Lung (tissue), 11 donors: ENCODE measurements at regions not wholly inside any gene's neighbourhood (a gene's known extent, or its start where the extent isn't known, plus 50 kb on each side); places are given as distances from the start of the nearest gene placed in this dataset.

ENCODE experiments used
- ATAC-seq: fragments of 200-7000 bp; cut with Tn5 transposase; one replicate; pipeline ENCODE4 v1.9.1; 2020; ENCODE audit warnings: moderate number of reproducible peaks; ENCODE audit not compliant: insufficient read depth, low FRiP score
- DNase-seq, 3 donors: peaks; one replicate each; pipeline ENCODE4 v3.0.0-alpha.2; 2013 to 2017
- H3K27ac ChIP-seq, 2 donors: one replicate each; pipeline ENCODE4 v1.5.1; 2013; ENCODE audit warnings: mild to moderate bottlenecking in 2 of 2, moderate library complexity in 2 of 2, control low read depth in 1 of 2, inconsistent platforms in 1 of 2, low read depth in 1 of 2, low read length in 1 of 2
- H3K27me3 ChIP-seq, 3 donors: one replicate each; pipeline ENCODE4 v1.5.1; 2013; ENCODE audit warnings: low read length in 2 of 3; ENCODE audit not compliant: control insufficient read depth in 3 of 3, insufficient read depth in 3 of 3
- H3K36me3 ChIP-seq, 4 donors: one replicate each; pipeline ENCODE4 v1.5.1; 2013; ENCODE audit warnings: low read length in 4 of 4, mild to moderate bottlenecking in 1 of 4, moderate library complexity in 1 of 4; ENCODE audit not compliant: control insufficient read depth in 4 of 4, insufficient read depth in 4 of 4
- H3K4me1 ChIP-seq, 5 donors: one replicate each; pipeline ENCODE4 v1.5.1; 2013; ENCODE audit warnings: low read length in 5 of 5, mild to moderate bottlenecking in 2 of 5, moderate library complexity in 1 of 5; ENCODE audit not compliant: control insufficient read depth in 5 of 5, insufficient read depth in 5 of 5
- H3K4me3 ChIP-seq: one replicate; pipeline ENCODE4 v1.5.1; 2013; ENCODE audit warnings: mild to moderate bottlenecking, control low read depth, moderate library complexity
- H3K9ac ChIP-seq, 2 donors: one replicate each; pipeline ENCODE4 v1.5.1; 2013; ENCODE audit warnings: low read length in 2 of 2, control low read depth in 1 of 2; ENCODE audit not compliant: insufficient read depth in 1 of 2
- H3K9me3 ChIP-seq, 4 donors: one replicate each; pipeline ENCODE4 v1.5.1; 2013; ENCODE audit warnings: low read length in 3 of 4, mild to moderate bottlenecking in 1 of 4, moderate library complexity in 1 of 4; ENCODE audit not compliant: control insufficient read depth in 4 of 4, insufficient read depth in 3 of 4
- CTCF ChIP-seq: IDR thresholded peaks from 2 replicates; pipeline ENCODE4 v1.5.1; 2012; ENCODE audit warnings: mild to moderate bottlenecking; ENCODE audit errors: control extremely low read depth, extremely low read depth
- WGBS, 2 donors: extraction: QIAGEN DNeasy Blood & Tissue Kit; methylation state at CpG; one replicate each; pipeline ENCODE4 v1.1.7; 2013; 5-methylcytosine and 5-hydroxymethylcytosine counted together
- donor health status: control.
- donor health status: control.
- donor health status: Bipolar disorder and iron deficiency.
- donor health status: healthy.
- donor health status: DM: yes; HTN: yes; CAD: no.

DNA sequence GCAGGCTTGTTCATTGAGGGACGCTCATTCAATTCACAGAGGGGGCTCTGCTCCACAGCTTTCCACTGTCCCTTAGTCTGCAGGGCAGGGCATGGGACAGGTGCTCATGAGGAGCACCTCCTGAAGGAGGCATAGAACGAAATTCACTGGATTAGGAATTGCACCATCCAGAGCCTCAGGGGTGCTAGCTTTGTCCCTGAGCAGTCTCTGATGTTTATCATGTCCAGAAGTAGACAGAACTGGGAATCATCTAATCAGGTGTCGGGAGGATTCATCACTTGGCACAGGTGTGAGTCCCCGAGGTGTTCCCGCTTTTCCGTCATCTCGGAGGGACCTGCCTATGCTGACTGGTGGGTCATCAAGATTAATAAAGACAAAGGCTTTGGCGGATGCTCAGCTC, 321.4 kb downstream of the AJAP1 start:
- peaks cover 0 to 5% (median 0%) of the 10 kb centered on the region in 4 donors for H3K9me3 ChIP-seq
- no peak overlapping the region for H3K27ac ChIP-seq
- TF ChIP-seq CTCF, result no peak
- H3K27me3 ChIP-seq, result no peaks in the 10 kb centered on the region
- H3K4me1 ChIP-seq, result peaks cover 0 to 2% (median 0%) of the 10 kb centered on the region in 5 donors
- WGBS, 2 donors, result 88 to 89% methylated on average over 8 of the region's 8 CpGs
- H3K9ac ChIP-seq, result no peak overlapping the region
- H3K4me3 ChIP-seq, result no peak overlapping the region
- DNase-seq, result no peak
- no peak for ATAC-seq
- no peaks in the 10 kb centered on the region for H3K36me3 ChIP-seq

DNA sequence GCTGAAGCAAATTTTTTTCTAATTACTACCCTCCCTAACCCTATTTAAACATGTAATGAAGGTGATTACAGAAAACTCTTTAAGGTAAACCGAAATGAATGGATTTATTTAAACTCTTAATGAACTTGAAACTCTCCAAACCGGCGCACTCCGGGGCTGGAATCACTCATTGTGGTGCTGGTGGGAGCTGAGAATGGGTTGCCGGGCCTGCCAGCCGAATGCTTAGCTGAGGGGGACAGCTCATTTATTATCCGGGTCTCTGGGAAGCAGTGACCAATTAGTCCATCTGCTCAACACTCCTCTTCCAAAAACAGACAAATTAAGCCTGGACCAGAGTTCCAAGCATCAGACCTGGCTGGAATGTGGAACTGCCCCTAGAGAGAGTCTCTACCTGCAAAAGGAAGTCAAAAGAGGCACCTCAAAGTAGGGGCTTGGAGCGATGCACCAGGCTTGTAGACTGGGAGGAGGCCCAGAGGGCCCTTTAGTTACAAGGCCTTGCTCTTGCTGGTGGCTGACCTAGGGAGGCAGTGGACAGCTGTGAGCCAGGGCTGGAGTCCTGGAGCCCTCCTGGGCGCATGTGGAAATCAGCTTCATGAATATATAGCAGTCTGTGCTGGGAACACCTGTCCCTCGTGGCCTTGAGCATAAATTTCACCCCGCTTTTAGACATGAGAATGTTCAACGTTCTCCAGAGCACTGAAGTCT, 320.7 kb downstream of the AJAP1 start:
- WGBS, 2 donors, result 83 to 86% methylated on average over 12 of the region's 12 CpGs
- Histone ChIP-seq H3K4me3 (no peak overlapping the region), H3K27ac (no peak overlapping the region), H3K4me1 (peaks cover 0 to 2% (median 0%) of the 10 kb centered on the region in 5 donors), H3K27me3 (no peaks in the 10 kb centered on the region), H3K36me3 (no peaks in the 10 kb centered on the region), H3K9me3 (peaks cover 0 to 4% (median 0%) of the 10 kb centered on the region in 4 donors), H3K9ac (no peak overlapping the region)
- ATAC-seq, result no peak
- no peak for TF ChIP-seq CTCF
- DNase-seq, result no peak

DNA sequence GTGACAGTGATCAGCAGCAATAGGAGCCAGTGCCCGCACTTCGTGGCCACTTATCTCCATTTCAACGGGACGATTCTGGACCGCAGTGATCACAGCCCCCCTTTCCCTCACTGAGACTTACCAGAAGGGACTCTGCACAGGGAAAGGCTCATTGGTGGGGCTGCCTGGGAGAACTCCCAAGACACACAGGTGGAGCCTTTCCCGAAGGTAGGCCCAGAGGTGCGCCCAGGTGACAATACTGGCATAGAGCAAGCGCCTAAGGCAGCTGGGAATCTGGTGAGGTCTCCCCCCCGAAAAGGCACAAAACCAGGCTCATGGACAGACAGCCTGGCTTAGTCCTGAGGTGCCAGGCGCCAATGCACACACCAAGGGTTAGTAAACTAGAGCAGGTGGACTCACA, 318.9 kb downstream of the AJAP1 start:
- H3K9ac ChIP-seq, result no peak overlapping the region
- TF ChIP-seq CTCF, result no peak
- H3K27me3 ChIP-seq, result no peaks in the 10 kb centered on the region
- H3K36me3 ChIP-seq, result no peaks in the 10 kb centered on the region
- no peak overlapping the region for H3K27ac ChIP-seq
- H3K9me3 ChIP-seq, result peaks cover 0 to 2% (median 0%) of the 10 kb centered on the region in 4 donors
- WGBS, 2 donors, result 87 to 94% methylated on average over 10 of the region's 10 CpGs
- no peak overlapping the region for H3K4me3 ChIP-seq
- DNase-seq (no peak), ATAC-seq (no peak)
- H3K4me1 ChIP-seq, result peaks cover 0 to 2% (median 0%) of the 10 kb centered on the region in 5 donors

- Histone ChIP-seq H3K9ac (no peak overlapping the region), H3K36me3 (no peaks in the 10 kb centered on the region), H3K27me3 (no peaks in the 10 kb centered on the region), H3K4me1 (peaks cover 0 to 2% (median 0%) of the 10 kb centered on the region in 5 donors), H3K4me3 (no peak overlapping the region), H3K9me3 (peaks cover 0 to 2% (median 0%) of the 10 kb centered on the region in 4 donors), H3K27ac (no peak overlapping the region)
- 85 to 86% methylated on average over 12 of the region's 12 CpGs for WGBS, 2 donors
- ATAC-seq (no peak), DNase-seq (no peak)
- TF ChIP-seq CTCF, result no peak
These were observed 318.4 kb downstream of the AJAP1 start for GRCh38 chr1:4972761-4973320.
